ENCODE measurements at regions not wholly inside any gene's neighbourhood (a gene's known extent, or its start where the extent isn't known, plus 50 kb on each side); places are given as distances from the start of the nearest gene placed in this dataset.

DNA sequence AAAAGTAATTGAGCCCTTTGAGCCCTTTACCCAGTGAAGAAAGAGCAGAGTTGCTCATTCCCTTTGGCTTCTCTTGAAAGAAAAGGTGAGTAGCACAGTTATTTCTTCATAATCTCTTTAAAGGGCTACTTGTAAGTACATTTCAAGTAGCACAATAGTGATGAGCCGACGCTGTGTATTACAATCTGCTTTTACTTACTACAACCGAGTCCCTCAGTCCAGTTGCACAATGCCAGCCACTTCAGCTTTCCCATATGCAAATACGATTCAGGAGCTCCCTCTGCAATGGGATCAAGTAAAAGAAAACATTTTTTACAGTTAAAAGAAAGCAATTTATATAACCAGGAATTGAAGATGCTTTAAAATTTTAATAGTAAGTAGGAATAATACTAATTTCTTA, 868.5 kb downstream of the RNF144A start:
- no peak overlapping the region for H3K4me2 ChIP-seq (ENCODE audit: insufficient read depth, low read length)
- H3K27ac ChIP-seq (ENCODE audit: extremely low read depth, low read depth, low read length), result no peak overlapping the region
- H4K20me1 ChIP-seq (replicated peaks; ENCODE audit: control insufficient read depth, insufficient read depth, low read length), result no peaks in the 10 kb centered on the region
- no peak overlapping the region for H3K4me3 ChIP-seq
- H3K4me1 ChIP-seq (replicated peaks in 1 of 2; ENCODE audit: control insufficient read depth in 2 of 2, insufficient read depth in 2 of 2, low read length in 2 of 2), result no peaks in the 10 kb centered on the region
- H3K79me2 ChIP-seq (ENCODE audit: control insufficient read depth, insufficient read depth, low read length), result no peaks in the 10 kb centered on the region
- no peak overlapping the region for H3K9ac ChIP-seq (ENCODE audit: insufficient read depth in 1 of 2, low read depth in 2 of 2, low read length in 2 of 2)
- CTCF ChIA-PET (ENCODE audit: low intra/inter-chr PET ratio), result no interaction called here
- H3K9me1 ChIP-seq (ENCODE audit: control insufficient read depth, insufficient read depth, low read length), result no peaks in the 10 kb centered on the region
- in situ Hi-C loops (cut with MboI) (no loop called here), intact Hi-C loops (cut with micrococcal nuclease) (no loop called here)
- no peaks in the 10 kb centered on the region for H3K36me3 ChIP-seq (ENCODE audit: control insufficient read depth, insufficient read depth, low read length)
- no peaks in the 10 kb centered on the region for H3K9me3 ChIP-seq (replicated peaks; ENCODE audit: control insufficient read depth, insufficient read depth, low read depth, low read length)
- 0% methylated on average over 4 of the region's 4 CpGs for WGBS (ENCODE audit: insufficient coverage, low coverage, missing lambda C conversion rate)
- no peak overlapping the region for H2AFZ ChIP-seq (ENCODE audit: low read depth, low read length)
- BruUV-seq (replicated peaks), result no TSS peak
- ATAC-seq (no peak), FAIRE-seq (no peak), DNase-seq (ENCODE audit: extremely low read depth in 1 of 4, low spot score in 3 of 4) (no peak)
- no peaks in the 10 kb centered on the region for H3K27me3 ChIP-seq (ENCODE audit: control insufficient read depth in 2 of 2, insufficient read depth in 2 of 2, low read length in 2 of 2)
- POLR2A ChIA-PET, result no interaction called here
- TF ChIP-seq SNRNP70 (optimal IDR thresholded peaks at IDR 0.05; ENCODE audit: low read depth, low read length), result no peak

DNA sequence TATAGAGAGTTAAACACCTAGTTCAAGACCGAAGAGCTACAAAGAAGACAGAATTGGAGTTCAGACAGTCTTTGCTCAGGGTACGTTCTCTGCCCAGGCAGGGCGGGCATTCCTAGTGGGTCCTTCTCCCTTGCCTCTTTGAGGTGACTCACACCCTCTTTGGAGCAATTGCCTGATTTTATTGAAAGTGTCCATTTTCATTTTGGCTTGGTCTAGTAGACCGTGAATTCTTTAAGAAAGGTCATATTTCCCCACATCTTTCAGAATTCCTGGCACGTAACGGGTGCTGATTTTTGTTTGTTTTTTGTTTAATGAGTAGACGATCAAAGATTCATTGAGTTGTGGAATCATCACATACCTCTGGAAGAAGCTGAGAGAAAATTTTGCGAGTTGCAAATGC, 871.5 kb downstream of the RNF144A start:
- intact Hi-C loops (cut with micrococcal nuclease), result no loop called here
- TF ChIP-seq, protein P1, sequence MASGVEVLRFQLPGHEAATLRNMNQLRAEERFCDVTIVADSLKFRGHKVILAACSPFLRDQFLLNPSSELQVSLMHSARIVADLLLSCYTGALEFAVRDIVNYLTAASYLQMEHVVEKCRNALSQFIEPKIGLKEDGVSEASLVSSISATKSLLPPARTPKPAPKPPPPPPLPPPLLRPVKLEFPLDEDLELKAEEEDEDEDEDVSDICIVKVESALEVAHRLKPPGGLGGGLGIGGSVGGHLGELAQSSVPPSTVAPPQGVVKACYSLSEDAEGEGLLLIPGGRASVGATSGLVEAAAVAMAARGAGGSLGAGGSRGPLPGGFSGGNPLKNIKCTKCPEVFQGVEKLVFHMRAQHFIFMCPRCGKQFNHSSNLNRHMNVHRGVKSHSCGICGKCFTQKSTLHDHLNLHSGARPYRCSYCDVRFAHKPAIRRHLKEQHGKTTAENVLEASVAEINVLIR (CRISPR knock-in tag; IDR thresholded peaks at IDR 0.05), result no peak
- no peak for TF ChIP-seq NFIX (CRISPR knock-in tag; IDR thresholded peaks at IDR 0.05; ENCODE audit: low read depth)
- no peak for TF ChIP-seq SMARCE1 (IDR thresholded peaks at IDR 0.05)
- TF ChIP-seq GTF2F1 (IDR thresholded peaks at IDR 0.05; ENCODE audit: low read depth, low read length), result no peak
- no peak for TF ChIP-seq MEF2A (IDR thresholded peaks at IDR 0.05; ENCODE audit: control insufficient read depth, low read depth, low read length)
- TF ChIP-seq IRF1 (CRISPR knock-in tag; IDR thresholded peaks at IDR 0.05; ENCODE audit: borderline replicate concordance), result no peak
- H3K4me2 ChIP-seq (ENCODE audit: insufficient read depth, low read length), result no peak overlapping the region
- no peak overlapping the region for H2AFZ ChIP-seq (ENCODE audit: low read depth, low read length)
- no peaks in the 10 kb centered on the region for H3K27me3 ChIP-seq (ENCODE audit: control insufficient read depth in 2 of 2, insufficient read depth in 2 of 2, low read length in 2 of 2)
- no peak overlapping the region for H3K4me3 ChIP-seq
- DNase-seq (ENCODE audit: extremely low read depth in 1 of 4, low spot score in 3 of 4), result no peak
- H3K9me3 ChIP-seq (replicated peaks; ENCODE audit: control insufficient read depth, insufficient read depth, low read depth, low read length), result no peaks in the 10 kb centered on the region
- in situ Hi-C loops (cut with MboI), result no loop called here
- ChIA-PET POLR2A (no interaction called here), CTCF (ENCODE audit: low intra/inter-chr PET ratio) (no interaction called here)
- no peak for ATAC-seq
- H3K27ac ChIP-seq (ENCODE audit: extremely low read depth, low read depth, low read length), result no peak overlapping the region
- no peaks in the 10 kb centered on the region for H4K20me1 ChIP-seq (replicated peaks; ENCODE audit: control insufficient read depth, insufficient read depth, low read length)
- no peaks in the 10 kb centered on the region for H3K9me1 ChIP-seq (ENCODE audit: control insufficient read depth, insufficient read depth, low read length)
- H3K4me1 ChIP-seq (replicated peaks in 1 of 2; ENCODE audit: control insufficient read depth in 2 of 2, insufficient read depth in 2 of 2, low read length in 2 of 2), result no peaks in the 10 kb centered on the region
- 0% methylated on average over 8 of the region's 8 CpGs for WGBS (ENCODE audit: insufficient coverage, low coverage, missing lambda C conversion rate)
- H3K36me3 ChIP-seq (ENCODE audit: control insufficient read depth, insufficient read depth, low read length), result no peaks in the 10 kb centered on the region
- no peak for FAIRE-seq
- H3K79me2 ChIP-seq (ENCODE audit: control insufficient read depth, insufficient read depth, low read length), result no peaks in the 10 kb centered on the region
- no peak overlapping the region for H3K9ac ChIP-seq (ENCODE audit: insufficient read depth in 1 of 2, low read depth in 2 of 2, low read length in 2 of 2)
- BruUV-seq (replicated peaks), result no TSS peak

Data from K562 (cell line).